RPMI7951 (cell line): ENCODE measurements at regions not wholly inside any gene's neighbourhood (a gene's known extent, or its start where the extent isn't known, plus 50 kb on each side); places are given as distances from the start of the nearest gene placed in this dataset.
"Not testable (repeated sequence)": the region's sequence is repeated elsewhere in the genome, so short reads cannot be mapped to it uniquely, and the experiment has no call there.

ENCODE experiments used
- DNase-seq: peaks from one replicate; pipeline ENCODE4 v3.0.0-alpha.2; 2012; ENCODE audit warnings: low read depth

GRCh38 chr2:220775856-220776488 lies 796.1 kb downstream of the EPHA4 start:
- DNase-seq, result no peak

DNA sequence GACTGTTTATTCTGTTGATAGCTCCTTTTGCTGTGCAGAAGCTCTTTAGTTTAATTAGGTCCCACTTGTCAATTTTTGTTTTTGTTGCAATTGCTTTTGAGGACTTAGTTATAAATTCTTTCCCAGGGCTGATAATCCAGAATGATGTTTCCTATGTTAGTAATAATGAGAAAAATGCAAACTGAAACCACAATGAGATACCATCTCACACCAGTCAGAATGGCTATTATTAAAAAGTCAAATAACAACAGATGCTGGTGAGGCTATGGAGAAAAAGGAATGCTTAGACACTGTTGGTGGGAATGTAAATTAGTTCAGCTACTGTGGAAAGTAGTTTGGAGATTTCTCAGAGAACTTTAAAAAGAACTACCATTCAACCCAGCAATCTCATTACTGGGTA lies 793.0 kb downstream of the EPHA4 start:
- DNase-seq, result not testable (repeated sequence)

DNA sequence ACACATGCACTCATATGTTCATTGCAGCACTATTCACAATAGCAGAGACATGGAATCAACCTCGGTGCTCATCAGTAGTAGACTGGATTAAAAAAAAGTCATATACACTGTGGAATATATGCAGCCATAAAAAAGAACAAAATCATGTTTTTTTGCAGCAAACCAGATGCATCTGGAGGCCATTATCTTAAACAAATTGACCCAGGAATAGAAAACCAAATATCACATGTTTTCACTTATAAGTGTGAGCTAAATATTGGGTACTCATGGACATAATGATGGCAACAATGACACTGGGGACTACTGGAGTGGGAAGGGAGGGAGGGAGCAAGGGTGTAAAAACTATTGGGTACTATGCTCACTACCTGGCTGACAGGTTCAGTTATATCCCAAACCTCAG lies 792.6 kb downstream of the EPHA4 start:
- DNase-seq, result no peak

DNA sequence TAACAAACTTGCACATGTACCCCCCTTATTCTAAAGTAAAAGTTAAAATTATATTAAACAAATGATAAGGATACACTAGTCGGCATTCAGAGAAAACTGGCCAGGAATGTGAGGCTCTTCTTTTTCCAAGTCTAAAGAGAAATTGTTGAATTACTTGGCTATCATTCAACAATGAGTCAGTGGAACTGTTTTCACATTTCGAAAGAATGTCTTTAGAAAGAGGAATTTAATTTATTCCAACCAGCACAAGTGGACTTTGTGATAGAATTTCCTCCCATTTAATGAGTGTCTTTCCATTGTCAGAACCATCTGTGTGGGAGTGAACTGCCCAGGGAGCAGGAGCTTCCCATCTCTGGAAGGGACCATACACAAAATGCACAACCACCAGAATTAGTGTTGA lies 792.2 kb downstream of the EPHA4 start:
- DNase-seq, result peak; percentile 6

GRCh38 chr2:220781622-220782241 lies 790.4 kb downstream of the EPHA4 start:
- DNase-seq, result no peak

DNA sequence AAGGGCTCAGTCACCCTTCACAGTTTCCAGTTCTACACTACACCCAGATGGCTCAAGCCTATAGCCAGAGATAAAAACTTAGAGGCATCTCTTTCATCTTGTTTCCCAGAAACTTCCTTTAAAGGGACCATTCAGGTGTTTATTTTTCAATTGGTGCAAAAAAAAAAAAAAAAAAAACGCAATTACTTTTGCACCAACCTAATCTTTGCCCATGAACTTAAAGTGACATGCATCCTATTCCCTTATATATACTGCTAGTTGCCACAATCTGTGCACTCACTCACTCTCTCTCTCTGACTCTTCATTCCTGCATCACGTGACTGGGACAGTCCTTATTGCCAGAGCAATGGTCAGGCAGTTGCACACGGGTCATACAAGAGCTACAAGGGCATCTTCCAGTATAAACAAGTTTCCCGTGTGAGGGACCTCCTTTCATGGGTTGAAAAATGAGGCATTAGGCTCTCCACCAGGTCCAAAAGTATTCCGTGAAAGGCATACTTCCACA lies 789.4 kb downstream of the EPHA4 start:
- DNase-seq, result no peak

- no peak for DNase-seq
Measured at GRCh38 chr2:220783671-220784070, 788.4 kb downstream of the EPHA4 start.

- DNase-seq, result no peak
Measured at GRCh38 chr2:220785178-220785577, 786.9 kb downstream of the EPHA4 start.

GRCh38 chr2:220786216-220786615 lies 785.9 kb downstream of the EPHA4 start:
- no peak for DNase-seq

DNA sequence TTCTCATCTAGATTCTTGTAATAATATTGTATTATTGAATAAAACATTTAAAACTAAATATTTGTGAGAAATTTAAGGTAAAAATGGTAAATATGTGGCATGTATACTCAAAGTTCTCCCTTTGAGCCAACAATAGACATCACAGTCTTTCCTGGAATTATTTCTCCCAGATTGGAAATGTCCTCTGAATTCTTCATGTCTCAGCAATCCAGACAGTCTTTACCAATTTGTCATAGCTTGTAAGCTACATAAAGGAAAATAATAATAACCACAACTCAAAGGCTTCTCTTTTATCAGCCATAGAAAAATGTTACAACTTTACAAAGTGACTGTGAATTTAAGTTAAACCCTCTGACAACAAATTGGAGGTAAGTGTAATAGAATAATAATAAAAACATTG lies 784.9 kb downstream of the EPHA4 start:
- no peak for DNase-seq

GRCh38 chr2:220789961-220790360 lies 782.1 kb downstream of the EPHA4 start:
- no peak for DNase-seq

- DNase-seq, result no peak
Measured at GRCh38 chr2:220795705-220796104, 776.4 kb downstream of the EPHA4 start.

- no peak for DNase-seq
Measured at GRCh38 chr2:220811115-220811514, 761.0 kb downstream of the EPHA4 start.

DNA sequence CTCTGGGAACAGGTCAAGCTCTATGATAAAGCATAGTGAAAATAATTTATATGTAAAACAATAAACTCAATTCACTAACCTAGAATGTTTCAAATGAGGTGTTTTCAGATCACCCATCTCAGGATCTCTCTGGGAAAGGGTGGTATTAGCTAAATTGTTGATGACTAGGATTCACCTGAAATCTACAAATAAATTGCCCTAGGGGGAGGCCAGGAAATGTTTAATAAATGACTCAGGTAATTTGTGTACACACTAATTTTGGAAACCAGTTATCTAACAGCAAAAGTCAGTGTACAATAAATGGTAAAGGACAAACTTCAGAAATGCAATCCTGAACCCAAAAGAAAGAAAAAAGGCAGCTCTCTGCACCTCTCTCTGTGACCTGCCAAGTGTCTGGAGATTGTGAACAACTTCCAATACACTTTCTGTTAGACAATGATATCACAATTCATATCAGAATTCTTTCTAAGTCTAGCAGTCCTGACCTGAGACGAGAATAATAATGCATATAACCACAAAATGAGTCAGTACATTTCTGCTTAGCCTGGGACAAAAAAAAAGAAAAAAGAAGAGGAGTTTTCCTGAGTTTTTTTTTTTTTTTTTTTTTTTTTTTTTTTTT lies 760.0 kb downstream of the EPHA4 start:
- peak; percentile 24 for DNase-seq

- no peak for DNase-seq
Measured at GRCh38 chr2:220814441-220814840, 757.7 kb downstream of the EPHA4 start.

- DNase-seq, result no peak
Measured at GRCh38 chr2:220815698-220816097, 756.4 kb downstream of the EPHA4 start.

- no peak for DNase-seq
Measured at GRCh38 chr2:220821683-220822082, 750.4 kb downstream of the EPHA4 start.

- DNase-seq, result not testable (repeated sequence)
Measured at GRCh38 chr2:220823590-220823989, 748.5 kb downstream of the EPHA4 start.

GRCh38 chr2:220833446-220833845 lies 738.7 kb downstream of the EPHA4 start:
- DNase-seq, result no peak

- DNase-seq, result peak; percentile 17
Measured at GRCh38 chr2:220835583-220835982, 736.5 kb downstream of the EPHA4 start.

DNA sequence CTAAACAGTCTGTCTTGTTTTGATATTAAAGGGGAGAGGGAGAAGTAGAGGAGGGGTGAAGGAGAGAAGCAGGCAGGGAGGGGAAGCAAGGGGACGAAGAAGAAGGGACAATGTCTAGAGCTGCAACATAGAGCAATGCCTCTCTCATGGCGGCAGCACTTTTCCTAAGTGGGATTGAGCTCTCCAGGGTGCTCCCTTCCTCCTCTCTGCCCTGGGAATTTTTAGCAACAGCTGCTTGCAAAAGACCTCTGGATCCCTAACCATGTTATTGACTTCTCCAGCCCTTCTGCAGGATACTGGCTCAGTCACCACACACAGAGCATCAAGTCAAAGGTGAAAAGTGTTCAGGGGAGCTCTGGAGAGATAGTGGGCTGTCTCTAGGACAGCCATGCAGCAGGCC lies 734.9 kb downstream of the EPHA4 start:
- no peak for DNase-seq

DNA sequence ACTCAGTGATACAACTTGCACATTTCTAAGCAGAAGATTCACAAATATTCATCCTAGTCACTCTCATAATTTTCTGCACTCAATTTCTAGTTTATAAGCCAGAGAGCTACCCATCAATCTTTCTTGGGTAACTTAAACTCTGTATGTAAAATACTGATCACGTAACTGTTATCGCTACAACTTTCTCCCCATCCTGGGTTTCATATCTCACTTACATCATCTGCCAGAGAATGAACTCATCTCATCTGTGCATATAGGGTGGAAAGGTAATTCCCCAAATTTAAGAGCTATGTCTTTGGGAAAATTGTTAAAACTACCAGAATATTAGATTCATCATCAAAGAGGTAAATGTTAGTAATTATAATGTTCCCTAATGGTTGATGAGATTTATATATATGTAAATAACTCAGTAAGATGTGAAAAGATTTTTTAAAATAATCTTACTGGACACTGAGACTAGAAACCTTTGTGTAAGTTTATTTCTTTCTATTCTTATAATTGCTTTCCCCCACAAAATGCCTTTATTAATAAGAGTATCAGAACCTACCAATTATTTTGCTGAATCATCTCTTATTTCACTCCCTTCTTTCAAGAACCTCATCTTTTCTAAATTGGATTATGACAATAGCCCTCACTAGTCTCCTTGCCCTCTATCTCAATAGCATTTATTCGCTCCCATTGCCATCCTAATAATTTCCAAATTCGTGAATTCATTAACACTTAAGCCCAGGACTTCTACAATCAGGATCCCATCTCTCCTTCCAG lies 729.0 kb downstream of the EPHA4 start:
- DNase-seq, result no peak
